Left renal cortex interstitium (tissue), 4 donors: ENCODE measurements at regions not wholly inside any gene's neighbourhood (a gene's known extent, or its start where the extent isn't known, plus 50 kb on each side); places are given as distances from the start of the nearest gene placed in this dataset.
"Not testable (repeated sequence)": the region's sequence is repeated elsewhere in the genome, so short reads cannot be mapped to it uniquely, and the experiment has no call there.

Experiments
- DNase-seq, 4 donors: peaks; one replicate each; pipeline ENCODE4 v3.0.0-alpha.2; 2013; ENCODE audit warnings: low read depth in 4 of 4, low spot score in 2 of 4, missing footprints in 1 of 4

GRCh38 chrX:7640392-7640791, 202.6 kb upstream of the VCX start:
- DNase-seq: no peak

GRCh38 chrX:7638078-7638710, 204.8 kb upstream of the VCX start:
- DNase-seq: no peak

GRCh38 chrX:7637066-7637465, 205.9 kb upstream of the VCX start:
- DNase-seq: no peak

- DNase-seq: no peak
These were observed 207.4 kb upstream of the VCX start for GRCh38 chrX:7635604-7636003.

GRCh38 chrX:7620560-7620959, 222.4 kb upstream of the VCX start:
- no peak for DNase-seq

GRCh38 chrX:7617994-7618393, 225.0 kb upstream of the VCX start:
- DNase-seq: no peak

- no peak for DNase-seq
These were observed 228.4 kb upstream of the VCX start for GRCh38 chrX:7614616-7615015.

GRCh38 chrX:7608625-7609024, 234.3 kb upstream of the VCX start:
- DNase-seq: not testable (repeated sequence)

- no peak for DNase-seq
These were observed 236.8 kb upstream of the VCX start for GRCh38 chrX:7606039-7606652.

- DNase-seq: no peak
These were observed 239.6 kb upstream of the VCX start for GRCh38 chrX:7603387-7603786.

GRCh38 chrX:7596822-7597221, 246.1 kb upstream of the VCX start:
- no peak for DNase-seq

- DNase-seq: not testable (repeated sequence)
These were observed 249.6 kb upstream of the VCX start for GRCh38 chrX:7593370-7593769.

GRCh38 chrX:7586126-7586525, 256.8 kb upstream of the VCX start:
- DNase-seq: no peak

GRCh38 chrX:7582191-7582590, 260.8 kb upstream of the VCX start:
- DNase-seq: no peak

- DNase-seq: no peak
These were observed 262.8 kb upstream of the VCX start for GRCh38 chrX:7580127-7580526.

GRCh38 chrX:7574325-7574724, 268.6 kb upstream of the VCX start:
- peak in 1 of 4 donors; percentile 28 for DNase-seq

GRCh38 chrX:7570432-7571029, 272.4 kb upstream of the VCX start:
- DNase-seq: no peak

- no peak for DNase-seq
These were observed 274.4 kb upstream of the VCX start for GRCh38 chrX:7568597-7568996.

GRCh38 chrX:7568130-7568529, 274.8 kb upstream of the VCX start:
- DNase-seq: no peak

- no peak for DNase-seq
These were observed 290.2 kb upstream of the VCX start for GRCh38 chrX:7552760-7553159.

GRCh38 chrX:7546551-7547080, 296.4 kb upstream of the VCX start:
- DNase-seq: no peak

- no peak for DNase-seq
These were observed 297.4 kb upstream of the VCX start for GRCh38 chrX:7545564-7545963.
